Activated naive CD8-positive, alpha-beta T cell treated with anti-CD3 and anti-CD28 coated beads for 36 hours (primary cell): ENCODE measurements at regions not wholly inside any gene's neighbourhood (a gene's known extent, or its start where the extent isn't known, plus 50 kb on each side); places are given as distances from the start of the nearest gene placed in this dataset.

Experiments used
- DNase-seq: peaks from one replicate; pipeline ENCODE4 v3.0.0; 2021
- H3K27ac Mint-ChIP-seq: one replicate; pipeline ENCODE4 v1.8.0; 2022; ENCODE audit warnings: mild to moderate bottlenecking, moderate library complexity, mixed read lengths
- H3K27me3 Mint-ChIP-seq: one replicate; pipeline ENCODE4 v1.8.0; 2022; ENCODE audit warnings: mild to moderate bottlenecking, mixed read lengths
- H3K36me3 Mint-ChIP-seq: one replicate; pipeline ENCODE4 v1.8.0; 2021; ENCODE audit warnings: mild to moderate bottlenecking, mixed read lengths
- H3K4me1 Mint-ChIP-seq: one replicate; pipeline ENCODE4 v1.8.0; 2021; ENCODE audit warnings: mixed read lengths
- H3K4me3 Mint-ChIP-seq: one replicate; pipeline ENCODE4 v1.8.0; 2022; ENCODE audit warnings: mild to moderate bottlenecking, moderate library complexity, mixed read lengths
- H3K9me3 Mint-ChIP-seq: one replicate; pipeline ENCODE4 v1.8.0; 2022; ENCODE audit warnings: mixed read lengths

DNA sequence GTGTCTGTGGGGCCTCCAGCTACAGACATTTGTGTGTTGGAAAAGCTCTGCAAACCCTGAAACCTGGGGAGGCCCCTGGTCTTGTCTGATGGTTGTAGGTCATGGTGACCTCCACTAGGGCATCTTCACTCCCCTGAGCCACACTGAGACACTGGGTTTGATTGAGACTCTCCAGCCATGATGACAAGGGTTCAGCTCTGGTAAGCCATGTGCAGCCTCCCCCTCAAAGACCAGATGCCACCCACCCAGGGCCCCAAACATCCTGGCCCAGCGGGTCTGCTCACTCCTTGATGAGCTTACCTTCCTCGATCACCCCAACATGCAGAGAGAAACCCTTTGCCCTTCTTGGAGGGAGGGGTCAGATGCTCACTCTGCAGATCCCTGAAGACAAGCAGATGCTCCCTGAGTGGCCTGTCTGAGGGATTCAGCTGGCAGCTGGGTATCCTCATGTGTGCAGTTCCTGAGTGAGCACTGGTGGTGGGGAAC lies 101.6 kb downstream of the METRNL start:
- H3K4me3 Mint-ChIP-seq: no peak overlapping the region
- DNase-seq: no peak
- H3K9me3 Mint-ChIP-seq: no peaks in the 10 kb centered on the region
- no peak overlapping the region for H3K27ac Mint-ChIP-seq
- H3K4me1 Mint-ChIP-seq: no peaks in the 10 kb centered on the region
- H3K36me3 Mint-ChIP-seq: no peaks in the 10 kb centered on the region
- H3K27me3 Mint-ChIP-seq: no peaks in the 10 kb centered on the region

- Mint-ChIP-seq H3K27ac (no peak overlapping the region), H3K9me3 (no peaks in the 10 kb centered on the region), H3K4me3 (no peak overlapping the region), H3K36me3 (no peaks in the 10 kb centered on the region), H3K4me1 (no peaks in the 10 kb centered on the region), H3K27me3 (no peaks in the 10 kb centered on the region)
- DNase-seq: no peak
Observed at GRCh38 chr17:83181991-83182619, 102.7 kb downstream of the METRNL start.

DNA sequence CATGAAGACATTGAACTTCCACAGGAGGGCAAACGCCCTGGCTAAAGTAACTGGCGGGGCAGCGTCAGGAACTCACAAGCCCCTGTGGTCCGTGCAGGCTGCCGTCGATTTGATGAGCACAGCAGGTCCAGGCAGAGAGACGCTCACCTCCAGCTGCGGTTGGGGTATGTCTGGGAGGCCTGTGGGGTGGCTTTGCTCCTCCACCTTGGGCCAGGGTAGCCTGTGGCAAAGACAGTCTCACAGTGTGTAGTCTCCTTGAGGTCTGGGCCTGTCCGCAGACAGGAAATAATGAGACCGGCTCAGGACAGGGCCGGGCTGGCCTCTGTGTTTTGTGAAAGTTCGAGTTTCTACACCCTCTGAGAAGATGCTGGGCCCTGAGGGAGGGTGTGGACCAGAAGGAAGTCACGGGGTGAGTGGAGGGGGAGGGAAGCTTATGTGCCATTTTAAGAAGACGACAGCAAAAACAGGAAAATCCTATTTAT lies 103.3 kb downstream of the METRNL start:
- H3K9me3 Mint-ChIP-seq: no peaks in the 10 kb centered on the region
- H3K36me3 Mint-ChIP-seq: no peaks in the 10 kb centered on the region
- DNase-seq: no peak
- H3K27me3 Mint-ChIP-seq: no peaks in the 10 kb centered on the region
- no peak overlapping the region for H3K27ac Mint-ChIP-seq
- H3K4me3 Mint-ChIP-seq: no peak overlapping the region
- H3K4me1 Mint-ChIP-seq: no peaks in the 10 kb centered on the region

DNA sequence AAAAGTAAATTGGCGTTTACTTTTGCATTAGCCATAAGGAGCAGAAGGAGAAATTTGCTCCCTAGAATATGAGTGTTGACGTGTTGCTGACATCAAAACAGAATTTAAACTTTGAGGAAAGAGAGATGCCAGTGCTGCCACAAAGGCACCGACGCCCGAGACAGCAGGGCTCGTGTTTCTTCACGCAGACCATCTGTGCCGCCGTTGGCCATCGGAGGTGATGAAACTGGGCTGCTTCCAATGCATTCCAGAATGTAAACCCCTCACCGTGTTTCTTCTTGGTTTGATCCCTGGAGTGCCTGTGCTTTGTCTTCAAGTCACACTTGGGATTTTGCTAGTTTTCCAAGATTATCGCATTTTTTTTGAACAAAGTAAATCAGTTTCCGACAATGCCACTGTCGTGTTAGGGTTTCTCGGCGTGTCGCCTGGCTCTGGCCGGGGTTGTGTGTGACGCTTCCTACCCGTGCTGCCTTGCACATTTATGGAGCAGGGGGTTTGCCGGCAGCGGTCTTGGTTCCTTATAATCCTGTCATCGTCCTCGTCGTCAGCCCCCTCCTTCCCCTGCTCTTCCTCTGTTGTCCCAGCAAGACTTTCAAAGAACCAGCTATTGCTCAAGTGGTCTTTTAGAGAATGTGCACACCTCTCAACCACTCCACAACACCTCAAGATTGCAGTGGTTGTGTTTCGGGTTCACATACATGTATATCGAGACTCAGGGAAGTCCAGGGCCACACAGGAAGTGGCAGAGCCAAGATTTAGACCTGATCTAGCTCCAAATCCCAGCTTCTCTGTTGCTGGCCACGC lies 103.9 kb downstream of the METRNL start:
- Mint-ChIP-seq H3K27ac (no peak overlapping the region), H3K9me3 (peaks cover 3% of the 10 kb centered on the region), H3K4me3 (no peak overlapping the region), H3K4me1 (no peaks in the 10 kb centered on the region), H3K27me3 (no peaks in the 10 kb centered on the region), H3K36me3 (no peaks in the 10 kb centered on the region)
- DNase-seq: no peak

GRCh38 chr17:83183951-83184506 lies 104.6 kb downstream of the METRNL start:
- Mint-ChIP-seq H3K36me3 (no peaks in the 10 kb centered on the region), H3K27ac (no peak overlapping the region), H3K9me3 (peaks cover 3% of the 10 kb centered on the region), H3K4me3 (no peak overlapping the region), H3K4me1 (no peaks in the 10 kb centered on the region), H3K27me3 (no peaks in the 10 kb centered on the region)
- no peak for DNase-seq

GRCh38 chr17:83185023-83186002 lies 105.9 kb downstream of the METRNL start:
- H3K4me3 Mint-ChIP-seq: no peak overlapping the region
- DNase-seq: no peak
- H3K27me3 Mint-ChIP-seq: no peaks in the 10 kb centered on the region
- no peaks in the 10 kb centered on the region for H3K36me3 Mint-ChIP-seq
- no peaks in the 10 kb centered on the region for H3K4me1 Mint-ChIP-seq
- no peak overlapping the region for H3K27ac Mint-ChIP-seq
- H3K9me3 Mint-ChIP-seq: peaks cover 3% of the 10 kb centered on the region

DNA sequence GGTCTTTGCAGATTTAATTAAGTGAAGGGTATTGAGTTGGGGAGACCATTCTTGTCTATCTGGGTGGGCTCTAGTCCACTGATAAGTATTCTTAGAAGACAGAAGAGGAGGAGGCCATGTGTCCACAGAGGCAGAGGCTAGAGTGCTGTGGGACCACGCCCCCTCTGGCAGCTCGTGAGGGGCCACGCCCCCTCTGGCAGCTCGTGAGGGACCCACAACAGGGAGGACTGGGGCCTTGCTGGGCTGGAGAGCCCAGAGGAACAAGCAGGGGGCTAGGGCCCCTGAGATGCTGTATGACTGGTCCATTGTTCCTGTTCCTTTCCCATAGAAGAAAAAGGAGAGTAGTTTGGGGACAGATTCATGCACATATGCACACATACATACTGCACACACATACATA lies 106.8 kb downstream of the METRNL start:
- no peak for DNase-seq
- H3K4me3 Mint-ChIP-seq: no peak overlapping the region

DNA sequence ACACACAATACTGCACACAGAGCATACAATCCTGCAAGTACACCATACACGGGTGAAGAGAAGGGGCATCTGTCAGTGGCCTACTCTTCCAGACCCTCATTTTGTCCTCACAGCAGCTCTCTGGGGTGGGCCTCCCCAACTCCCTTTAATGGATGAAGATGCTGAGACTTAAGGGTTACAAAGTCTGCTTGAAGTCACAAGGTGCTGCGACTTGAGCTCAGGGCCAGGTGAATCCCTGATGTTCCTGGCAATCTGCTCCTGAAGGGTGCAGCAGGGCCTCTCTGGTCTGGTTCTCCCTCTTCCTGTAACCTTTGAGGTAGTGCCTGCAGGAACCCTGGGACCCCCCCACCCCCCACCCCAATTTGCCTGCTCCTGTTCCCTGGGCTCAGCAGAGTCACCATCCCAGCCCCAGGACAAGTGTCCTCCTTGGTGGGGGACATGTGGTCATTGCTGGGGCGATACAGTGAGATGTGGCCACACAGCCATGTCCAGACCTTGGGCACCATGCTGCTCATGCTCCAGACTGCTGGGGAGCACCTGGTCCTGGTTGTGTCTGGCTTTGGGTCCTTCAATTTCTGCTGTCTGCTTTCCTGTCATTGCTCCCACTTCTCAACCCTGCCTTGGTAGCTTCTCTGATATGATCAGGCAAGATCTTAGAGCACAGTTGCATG lies 107.5 kb downstream of the METRNL start:
- Mint-ChIP-seq H3K4me1 (no peaks in the 10 kb centered on the region), H3K9me3 (peaks cover 3% of the 10 kb centered on the region), H3K27me3 (no peaks in the 10 kb centered on the region), H3K4me3 (no peak overlapping the region), H3K27ac (no peak overlapping the region), H3K36me3 (no peaks in the 10 kb centered on the region)
- DNase-seq: no peak

More for the DNA sequence above, 106.8 kb downstream of the METRNL start:
- peaks cover 3% of the 10 kb centered on the region for H3K9me3 Mint-ChIP-seq
- H3K36me3 Mint-ChIP-seq: no peaks in the 10 kb centered on the region
- no peaks in the 10 kb centered on the region for H3K4me1 Mint-ChIP-seq
- H3K27me3 Mint-ChIP-seq: no peaks in the 10 kb centered on the region
- H3K27ac Mint-ChIP-seq: no peak overlapping the region

- Mint-ChIP-seq H3K27ac (no peak overlapping the region), H3K4me3 (no peak overlapping the region), H3K27me3 (no peaks in the 10 kb centered on the region), H3K36me3 (no peaks in the 10 kb centered on the region), H3K4me1 (no peaks in the 10 kb centered on the region), H3K9me3 (peaks cover 3% of the 10 kb centered on the region)
- no peak for DNase-seq
Observed at GRCh38 chr17:83187782-83188311, 108.4 kb downstream of the METRNL start.

DNA sequence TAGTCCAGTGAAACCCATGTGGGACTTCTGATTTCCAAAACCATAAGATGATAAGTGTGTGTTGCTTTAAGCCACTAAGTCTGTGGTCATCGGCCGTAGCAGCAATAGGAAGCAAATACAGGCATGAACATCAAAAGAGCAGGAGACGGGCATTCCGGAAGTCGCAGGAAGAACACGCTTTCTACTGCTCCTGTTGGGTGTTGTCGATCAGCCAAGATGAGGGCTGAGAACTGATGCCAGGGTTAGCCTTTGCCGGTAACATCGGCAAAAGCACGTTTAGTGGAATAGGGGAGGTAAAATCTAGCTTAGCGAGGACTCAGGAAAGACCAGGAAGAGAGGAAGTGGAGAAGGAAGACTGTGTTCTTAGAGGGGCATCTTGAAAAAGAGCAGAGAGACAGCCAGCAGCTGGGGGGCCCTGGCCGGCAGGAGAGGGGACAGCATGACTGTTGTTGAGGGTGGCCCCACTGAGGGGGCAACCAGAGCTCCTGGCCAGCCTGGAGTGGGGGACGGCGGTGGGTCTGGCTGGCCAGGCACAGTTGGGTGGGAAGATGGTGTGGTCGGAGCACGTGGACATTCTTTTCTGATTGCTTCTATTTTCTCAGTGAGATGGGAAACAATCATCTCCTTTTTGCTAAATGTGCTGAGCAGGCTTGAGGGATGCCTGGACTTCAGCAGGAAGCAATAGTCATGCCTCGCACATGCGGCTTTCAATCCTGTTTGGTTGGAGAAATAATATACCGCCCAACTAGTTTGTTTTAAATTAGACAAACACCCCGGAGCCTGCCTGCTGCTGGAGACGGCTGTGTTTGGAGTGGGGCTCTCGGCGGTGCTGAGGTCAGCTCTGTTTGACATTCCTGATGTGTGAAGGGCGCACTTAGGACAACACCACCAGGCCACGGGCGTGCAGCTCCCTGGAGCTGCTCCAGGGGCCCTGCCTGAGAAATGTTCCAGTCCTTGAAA lies 109.9 kb downstream of the METRNL start:
- no peak overlapping the region for H3K27ac Mint-ChIP-seq
- no peaks in the 10 kb centered on the region for H3K36me3 Mint-ChIP-seq
- H3K4me1 Mint-ChIP-seq: peaks cover 7% of the 10 kb centered on the region
- H3K4me3 Mint-ChIP-seq: no peak overlapping the region
- no peaks in the 10 kb centered on the region for H3K27me3 Mint-ChIP-seq
- H3K9me3 Mint-ChIP-seq: peaks cover 3% of the 10 kb centered on the region
- DNase-seq: no peak

DNA sequence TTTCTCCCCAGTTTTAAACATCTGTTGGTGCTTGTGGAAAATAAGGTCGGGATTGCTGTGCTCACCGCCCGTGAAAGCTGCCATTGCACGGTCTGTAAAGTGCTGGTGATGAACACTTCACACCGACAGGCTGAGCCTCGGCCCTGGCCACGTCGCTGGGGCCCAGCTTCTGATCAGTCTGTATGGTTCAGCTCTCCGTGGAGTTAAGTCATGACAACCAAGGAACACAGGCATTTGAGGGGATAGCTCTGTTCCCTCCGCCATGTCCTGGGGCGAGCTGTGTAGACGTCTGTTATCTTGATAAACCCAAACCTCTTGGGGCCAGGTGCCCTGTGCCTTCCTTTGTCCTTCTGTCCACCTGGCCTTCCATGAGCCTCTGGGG lies 110.6 kb downstream of the METRNL start:
- peaks cover 9% of the 10 kb centered on the region for H3K4me1 Mint-ChIP-seq
- H3K27ac Mint-ChIP-seq: no peak overlapping the region
- H3K4me3 Mint-ChIP-seq: no peak overlapping the region
- H3K27me3 Mint-ChIP-seq: no peaks in the 10 kb centered on the region
- peaks cover 3% of the 10 kb centered on the region for H3K9me3 Mint-ChIP-seq
- H3K36me3 Mint-ChIP-seq: no peaks in the 10 kb centered on the region
- no peak for DNase-seq

- Mint-ChIP-seq H3K4me1 (peaks cover 12% of the 10 kb centered on the region), H3K27ac (no peak overlapping the region), H3K27me3 (no peaks in the 10 kb centered on the region), H3K4me3 (no peak overlapping the region), H3K36me3 (no peaks in the 10 kb centered on the region), H3K9me3 (peaks cover 3% of the 10 kb centered on the region)
- DNase-seq: no peak
Observed at GRCh38 chr17:83190601-83191387, 111.4 kb downstream of the METRNL start.
